Fibroblast of peridontal ligament (primary cell): ENCODE measurements at regions not wholly inside any gene's neighbourhood (a gene's known extent, or its start where the extent isn't known, plus 50 kb on each side); places are given as distances from the start of the nearest gene placed in this dataset.
"Not testable (repeated sequence)": the region's sequence is repeated elsewhere in the genome, so short reads cannot be mapped to it uniquely, and the experiment has no call there.

Experiments used
- DNase-seq: peaks from one replicate; pipeline ENCODE4 v3.0.0-alpha.2; 2010; ENCODE audit errors: extremely low read depth

- no peak for DNase-seq
Observed at GRCh38 chr2:83386549-83386948, 1072.5 kb downstream of the SUCLG1 start.

GRCh38 chr2:83378921-83379320 is 1080.2 kb downstream of the SUCLG1 start:
- DNase-seq: no peak

- DNase-seq: no peak
Observed at GRCh38 chr2:83376731-83377130, 1082.3 kb downstream of the SUCLG1 start.

GRCh38 chr2:83370419-83370762 is 1088.7 kb downstream of the SUCLG1 start:
- DNase-seq: no peak

- DNase-seq: no peak
Observed at GRCh38 chr2:83369601-83370418, 1089.3 kb downstream of the SUCLG1 start.

GRCh38 chr2:83368916-83369315 is 1090.2 kb downstream of the SUCLG1 start:
- no peak for DNase-seq

- no peak for DNase-seq
Observed at GRCh38 chr2:83368461-83368860, 1090.6 kb downstream of the SUCLG1 start.

GRCh38 chr2:83365476-83365875 is 1093.6 kb downstream of the SUCLG1 start:
- DNase-seq: no peak

GRCh38 chr2:83364264-83364663 is 1094.8 kb downstream of the SUCLG1 start:
- no peak for DNase-seq

- DNase-seq: not testable (repeated sequence)
Observed at GRCh38 chr2:83363138-83363537, 1095.9 kb downstream of the SUCLG1 start.

GRCh38 chr2:83359336-83359735 is 1099.7 kb downstream of the SUCLG1 start:
- no peak for DNase-seq

- DNase-seq: no peak
Observed at GRCh38 chr2:83342860-83343329, 1116.2 kb downstream of the SUCLG1 start.

GRCh38 chr2:83340424-83340823 is 1118.7 kb downstream of the SUCLG1 start:
- no peak for DNase-seq

- not testable (repeated sequence) for DNase-seq
Observed at GRCh38 chr2:83339942-83340341, 1119.1 kb downstream of the SUCLG1 start.

- DNase-seq: no peak
Observed at GRCh38 chr2:83331810-83332209, 1127.3 kb downstream of the SUCLG1 start.

GRCh38 chr2:83323038-83323437 is 1136.0 kb downstream of the SUCLG1 start:
- DNase-seq: no peak

GRCh38 chr2:83320053-83320452 is 1139.0 kb downstream of the SUCLG1 start:
- DNase-seq: no peak

GRCh38 chr2:83305758-83306378 is 1153.2 kb downstream of the SUCLG1 start:
- DNase-seq: no peak

- DNase-seq: no peak
Observed at GRCh38 chr2:83291083-83291482, 1168.0 kb downstream of the SUCLG1 start.

- DNase-seq: no peak
Observed at GRCh38 chr2:83282841-83283240, 1176.2 kb downstream of the SUCLG1 start.

- DNase-seq: no peak
Observed at GRCh38 chr2:83282043-83282795, 1176.9 kb downstream of the SUCLG1 start.

- DNase-seq: no peak
Observed at GRCh38 chr2:83280391-83280790, 1178.7 kb downstream of the SUCLG1 start.

GRCh38 chr2:83273322-83273721 is 1185.8 kb downstream of the SUCLG1 start:
- DNase-seq: no peak
